GM19395 (cell line): ENCODE measurements at regions not wholly inside any gene's neighbourhood (a gene's known extent, or its start where the extent isn't known, plus 50 kb on each side); places are given as distances from the start of the nearest gene placed in this dataset.

Experiments
- ATAC-seq: cut with Tn5 transposase; IDR thresholded peaks from one replicate; pipeline ENCODE4 v1.9.1; 2021; ENCODE audit warnings: mild to moderate bottlenecking, moderate library complexity; ENCODE audit not compliant: unreplicated experiment

GRCh38 chr17:71107136-71107535, 937.8 kb downstream of the KCNJ2 start:
- ATAC-seq = no peak

- ATAC-seq = no peak
These were observed 940.4 kb downstream of the KCNJ2 start for GRCh38 chr17:71109697-71110096.

- ATAC-seq = no peak
These were observed 941.0 kb downstream of the KCNJ2 start for GRCh38 chr17:71110326-71110725.

- no peak for ATAC-seq
These were observed 942.1 kb downstream of the KCNJ2 start for GRCh38 chr17:71111460-71111859.

GRCh38 chr17:71111934-71112333, 942.6 kb downstream of the KCNJ2 start:
- ATAC-seq = no peak

GRCh38 chr17:71113347-71113746, 944.0 kb downstream of the KCNJ2 start:
- ATAC-seq = no peak

GRCh38 chr17:71114911-71115668, 945.8 kb downstream of the KCNJ2 start:
- no peak for ATAC-seq

GRCh38 chr17:71115669-71115972, 946.3 kb downstream of the KCNJ2 start:
- no peak for ATAC-seq

GRCh38 chr17:71117466-71117865, 948.1 kb downstream of the KCNJ2 start:
- no peak for ATAC-seq

- ATAC-seq = no peak
These were observed 948.7 kb downstream of the KCNJ2 start for GRCh38 chr17:71118039-71118438.

- no peak for ATAC-seq
These were observed 958.1 kb downstream of the KCNJ2 start for GRCh38 chr17:71127416-71127815.

GRCh38 chr17:71142333-71142732, 973.0 kb downstream of the KCNJ2 start:
- ATAC-seq = no peak

GRCh38 chr17:71145486-71145885, 975.3 kb upstream of the SOX9 start:
- no peak for ATAC-seq

GRCh38 chr17:71147906-71148305, 972.9 kb upstream of the SOX9 start:
- no peak for ATAC-seq

- ATAC-seq = no peak
These were observed 971.2 kb upstream of the SOX9 start for GRCh38 chr17:71149607-71150006.

- no peak for ATAC-seq
These were observed 963.5 kb upstream of the SOX9 start for GRCh38 chr17:71157297-71157696.

- ATAC-seq = no peak
These were observed 962.4 kb upstream of the SOX9 start for GRCh38 chr17:71158437-71158836.

- ATAC-seq = no peak
These were observed 957.6 kb upstream of the SOX9 start for GRCh38 chr17:71163121-71163812.

GRCh38 chr17:71163813-71164122, 957.1 kb upstream of the SOX9 start:
- ATAC-seq = no peak

GRCh38 chr17:71164561-71164960, 956.3 kb upstream of the SOX9 start:
- ATAC-seq = no peak

GRCh38 chr17:71166311-71166710, 954.5 kb upstream of the SOX9 start:
- no peak for ATAC-seq

- no peak for ATAC-seq
These were observed 952.6 kb upstream of the SOX9 start for GRCh38 chr17:71168053-71168741.
